ENCODE measurements at regions not wholly inside any gene's neighbourhood (a gene's known extent, or its start where the extent isn't known, plus 50 kb on each side); places are given as distances from the start of the nearest gene placed in this dataset.

- no peaks in the 10 kb centered on the region for H3K36me3 Mint-ChIP-seq (ENCODE audit: unreplicated experiment)
- no peaks in the 10 kb centered on the region for H3K27me3 Mint-ChIP-seq (ENCODE audit: unreplicated experiment)
- no peak for TF ChIP-seq CTCF (IDR thresholded peaks at IDR 0.05)
- H3K4me1 Mint-ChIP-seq (ENCODE audit: unreplicated experiment), result no peaks in the 10 kb centered on the region
- no peak for DNase-seq (ENCODE audit: extremely low spot score, unreplicated experiment)
- H3K9me3 Mint-ChIP-seq (ENCODE audit: unreplicated experiment), result peaks cover 11% of the 10 kb centered on the region
- H3K4me3 Mint-ChIP-seq (ENCODE audit: unreplicated experiment), result no peak overlapping the region
- H3K27ac Mint-ChIP-seq (ENCODE audit: unreplicated experiment), result no peak overlapping the region
Observed at GRCh38 chr7:8314566-8314965, 52.6 kb upstream of the ICA1 start.

DNA sequence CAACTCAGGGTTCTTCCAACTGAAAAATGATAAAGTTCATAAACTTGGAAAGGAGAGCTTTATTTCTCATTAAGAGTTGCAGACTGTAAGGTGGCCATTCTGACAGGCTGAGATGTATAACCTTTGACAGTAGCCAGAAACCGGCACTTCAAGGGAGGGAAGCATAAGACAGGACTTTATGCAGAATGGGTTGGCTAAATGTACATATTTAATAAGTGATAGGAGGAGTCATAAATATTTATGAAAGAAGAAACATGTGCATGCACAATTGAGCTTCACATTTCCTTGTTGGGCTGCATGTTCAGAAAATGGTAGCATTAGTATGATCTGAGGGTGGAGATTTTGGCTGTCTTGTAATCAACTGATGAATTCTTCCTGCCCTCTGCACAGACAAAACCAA lies 57.1 kb upstream of the ICA1 start:
- TF ChIP-seq CTCF (IDR thresholded peaks at IDR 0.05), result no peak
- no peaks in the 10 kb centered on the region for H3K36me3 Mint-ChIP-seq (ENCODE audit: unreplicated experiment)
- no peaks in the 10 kb centered on the region for H3K4me1 Mint-ChIP-seq (ENCODE audit: unreplicated experiment)

GRCh38 chr7:8320174-8320573 lies 58.2 kb upstream of the ICA1 start:
- no peak overlapping the region for H3K27ac Mint-ChIP-seq (ENCODE audit: unreplicated experiment)
- H3K4me1 Mint-ChIP-seq (ENCODE audit: unreplicated experiment), result no peaks in the 10 kb centered on the region
- peaks cover 7% of the 10 kb centered on the region for H3K9me3 Mint-ChIP-seq (ENCODE audit: unreplicated experiment)
- TF ChIP-seq CTCF (IDR thresholded peaks at IDR 0.05), result no peak
- no peaks in the 10 kb centered on the region for H3K36me3 Mint-ChIP-seq (ENCODE audit: unreplicated experiment)
- H3K27me3 Mint-ChIP-seq (ENCODE audit: unreplicated experiment), result no peaks in the 10 kb centered on the region
- DNase-seq (ENCODE audit: extremely low spot score, unreplicated experiment), result no peak
- no peak overlapping the region for H3K4me3 Mint-ChIP-seq (ENCODE audit: unreplicated experiment)

More for the DNA sequence above, 57.1 kb upstream of the ICA1 start:
- DNase-seq (ENCODE audit: extremely low spot score, unreplicated experiment), result no peak
- H3K4me3 Mint-ChIP-seq (ENCODE audit: unreplicated experiment), result no peak overlapping the region
- H3K27ac Mint-ChIP-seq (ENCODE audit: unreplicated experiment), result no peak overlapping the region
- peaks cover 7% of the 10 kb centered on the region for H3K9me3 Mint-ChIP-seq (ENCODE audit: unreplicated experiment)
- no peaks in the 10 kb centered on the region for H3K27me3 Mint-ChIP-seq (ENCODE audit: unreplicated experiment)

GRCh38 chr7:8321312-8321711 lies 59.3 kb upstream of the ICA1 start:
- Mint-ChIP-seq H3K4me3 (ENCODE audit: unreplicated experiment) (no peak overlapping the region), H3K4me1 (ENCODE audit: unreplicated experiment) (no peaks in the 10 kb centered on the region), H3K36me3 (ENCODE audit: unreplicated experiment) (no peaks in the 10 kb centered on the region), H3K27me3 (ENCODE audit: unreplicated experiment) (no peaks in the 10 kb centered on the region), H3K9me3 (ENCODE audit: unreplicated experiment) (peaks cover 7% of the 10 kb centered on the region), H3K27ac (ENCODE audit: unreplicated experiment) (no peak overlapping the region)
- TF ChIP-seq CTCF (IDR thresholded peaks at IDR 0.05), result no peak
- DNase-seq (ENCODE audit: extremely low spot score, unreplicated experiment), result no peak

DNA sequence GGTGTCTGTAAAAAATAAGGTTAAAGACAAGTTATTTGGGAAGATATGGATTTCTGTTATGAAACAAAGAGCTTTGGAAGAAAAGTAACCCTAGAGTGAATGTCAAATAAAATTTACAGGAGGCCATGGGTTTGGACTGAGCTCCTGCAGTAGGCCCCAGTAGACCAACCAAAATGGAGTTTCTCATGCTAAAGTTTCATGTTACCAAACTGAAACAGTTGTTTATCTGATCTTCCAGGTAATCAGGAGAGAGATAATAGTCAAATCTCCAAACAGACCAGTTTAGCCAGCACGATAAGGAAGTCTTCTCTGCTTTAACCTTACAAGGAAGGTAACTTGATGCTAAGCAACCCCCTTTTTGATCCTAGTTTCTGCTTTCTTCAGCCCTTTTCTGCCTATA lies 60.7 kb upstream of the ICA1 start:
- no peak for TF ChIP-seq CTCF (IDR thresholded peaks at IDR 0.05)
- no peaks in the 10 kb centered on the region for H3K36me3 Mint-ChIP-seq (ENCODE audit: unreplicated experiment)
- no peaks in the 10 kb centered on the region for H3K4me1 Mint-ChIP-seq (ENCODE audit: unreplicated experiment)
- H3K27me3 Mint-ChIP-seq (ENCODE audit: unreplicated experiment), result no peaks in the 10 kb centered on the region
- H3K4me3 Mint-ChIP-seq (ENCODE audit: unreplicated experiment), result no peak overlapping the region
- H3K9me3 Mint-ChIP-seq (ENCODE audit: unreplicated experiment), result peaks cover 7% of the 10 kb centered on the region
- no peak overlapping the region for H3K27ac Mint-ChIP-seq (ENCODE audit: unreplicated experiment)
- DNase-seq (ENCODE audit: extremely low spot score, unreplicated experiment), result no peak

Data from osteocyte (in vitro differentiated cells).